HG03108 (cell line): ENCODE measurements at regions not wholly inside any gene's neighbourhood (a gene's known extent, or its start where the extent isn't known, plus 50 kb on each side); places are given as distances from the start of the nearest gene placed in this dataset.
"Not testable (repeated sequence)": the region's sequence is repeated elsewhere in the genome, so short reads cannot be mapped to it uniquely, and the experiment has no call there.

ENCODE experiments used
- ATAC-seq: cut with Tn5 transposase; IDR thresholded peaks from one replicate; pipeline ENCODE4 v1.9.1; 2021; ENCODE audit warnings: moderate library complexity; ENCODE audit not compliant: unreplicated experiment

DNA sequence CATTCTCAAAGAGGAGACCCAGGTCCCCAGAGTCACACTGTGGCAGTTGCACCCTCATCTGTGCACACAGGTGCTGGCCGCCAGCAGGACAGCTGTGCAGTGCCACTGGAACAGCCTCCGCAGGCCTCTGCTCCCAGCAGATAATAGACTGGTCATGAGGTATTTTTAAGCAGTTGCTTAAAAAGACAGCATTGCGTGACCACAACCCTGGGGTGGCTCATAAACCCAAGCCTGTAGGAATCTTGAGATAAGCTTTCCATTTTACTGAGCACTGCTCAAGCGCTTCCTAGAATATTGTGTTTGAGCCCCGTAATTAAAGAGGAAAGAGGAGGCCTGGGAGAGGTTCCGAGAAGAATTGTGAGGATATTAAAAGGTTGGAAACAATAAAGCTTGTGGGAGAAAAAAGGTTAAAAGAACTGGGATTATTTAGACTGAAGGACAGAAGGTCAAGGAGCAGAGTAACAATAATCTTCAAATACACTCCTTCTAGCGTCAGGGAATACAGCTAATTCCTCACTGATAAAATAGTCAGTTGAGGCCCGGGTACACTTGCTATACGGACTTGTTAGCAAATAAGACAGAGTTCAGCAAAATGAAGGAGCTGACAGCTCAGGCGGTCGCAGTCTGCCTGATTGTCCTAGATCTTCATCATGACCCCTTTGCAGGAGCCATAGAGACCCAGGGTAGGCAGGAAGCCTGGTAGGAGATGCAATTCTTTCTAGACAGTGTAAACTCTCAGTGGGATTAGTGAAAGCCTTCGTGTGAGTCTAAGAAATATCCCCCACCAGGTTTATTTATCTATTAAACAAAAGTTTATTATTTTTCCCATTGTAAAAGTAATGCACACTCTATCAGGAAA lies 86.2 kb upstream of the KIT start:
- ATAC-seq: no peak

DNA sequence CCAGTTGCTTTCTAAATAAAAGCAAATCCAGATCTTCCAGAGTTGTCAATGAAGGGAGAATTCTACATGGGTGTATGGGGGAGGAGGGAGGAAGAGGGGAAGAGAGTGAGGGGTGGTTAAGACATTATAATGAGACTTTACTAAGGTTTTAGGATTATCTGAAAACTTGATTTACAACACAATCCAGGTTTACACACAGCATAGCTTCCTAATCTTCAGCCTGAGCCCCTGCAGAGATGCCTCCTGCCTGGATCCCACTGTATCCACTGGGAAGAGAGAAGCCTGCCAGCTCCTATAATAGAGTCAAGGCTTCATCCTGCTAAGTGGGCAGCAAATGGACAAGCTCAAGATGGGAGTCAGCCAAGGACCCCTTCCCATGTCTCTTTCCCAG lies 85.6 kb upstream of the KIT start:
- no peak for ATAC-seq

DNA sequence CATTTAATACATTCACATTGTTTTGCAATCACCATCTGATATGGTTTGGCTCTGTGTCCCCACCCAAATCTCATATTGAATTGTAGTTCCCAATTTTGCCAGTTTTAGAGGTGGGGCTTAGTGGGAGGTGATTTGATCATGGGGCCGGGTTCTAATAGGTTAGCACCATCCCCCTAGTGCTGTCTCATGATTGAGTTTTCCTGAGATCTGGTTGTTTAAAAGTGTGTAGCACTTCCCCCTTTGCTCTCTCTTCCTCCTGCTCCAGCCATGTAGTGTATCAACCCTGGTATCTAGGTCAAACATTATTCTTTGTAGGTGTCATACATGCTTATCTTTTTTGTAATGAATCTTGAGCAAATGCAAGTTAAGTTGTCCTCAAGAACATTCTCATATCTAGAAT lies 83.3 kb upstream of the KIT start:
- no peak for ATAC-seq

DNA sequence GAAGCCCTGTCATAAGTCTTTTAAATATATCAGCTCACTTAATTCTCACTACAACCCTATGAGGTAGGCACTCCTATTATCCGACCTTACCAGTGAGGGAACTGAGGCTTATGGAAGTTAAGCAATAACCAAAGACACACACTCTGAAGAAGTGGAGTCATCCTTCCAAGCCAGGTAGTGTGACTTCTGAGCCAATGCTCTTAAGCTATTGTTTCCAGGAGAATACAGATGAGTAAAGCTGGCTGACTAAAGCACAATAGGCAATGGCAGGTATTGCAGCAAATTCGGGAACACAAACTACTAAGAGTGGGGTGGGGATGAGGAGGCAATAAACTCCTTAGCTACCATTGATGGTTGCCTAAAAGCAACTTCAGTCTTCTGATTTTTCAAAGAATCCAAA lies 81.8 kb upstream of the KIT start:
- ATAC-seq: no peak

DNA sequence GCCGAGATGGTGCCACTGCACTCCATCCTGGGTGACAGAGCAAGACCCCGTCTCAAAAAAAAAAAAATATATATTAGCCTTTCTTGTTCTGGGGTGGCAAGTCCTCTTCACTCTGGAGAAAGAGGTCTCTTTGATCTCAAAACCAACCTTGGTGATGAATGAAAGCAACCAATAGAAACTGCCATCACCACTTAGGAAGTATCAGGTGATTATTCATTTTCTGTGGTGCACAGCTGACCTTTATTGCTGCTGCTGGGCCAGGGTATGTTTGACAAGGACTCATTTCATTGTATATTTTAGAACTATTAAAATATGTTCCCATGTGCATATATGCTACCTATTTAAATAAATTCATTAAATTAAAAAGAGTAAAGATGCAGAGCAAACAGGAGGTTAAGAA lies 76.0 kb upstream of the KIT start:
- ATAC-seq: no peak

DNA sequence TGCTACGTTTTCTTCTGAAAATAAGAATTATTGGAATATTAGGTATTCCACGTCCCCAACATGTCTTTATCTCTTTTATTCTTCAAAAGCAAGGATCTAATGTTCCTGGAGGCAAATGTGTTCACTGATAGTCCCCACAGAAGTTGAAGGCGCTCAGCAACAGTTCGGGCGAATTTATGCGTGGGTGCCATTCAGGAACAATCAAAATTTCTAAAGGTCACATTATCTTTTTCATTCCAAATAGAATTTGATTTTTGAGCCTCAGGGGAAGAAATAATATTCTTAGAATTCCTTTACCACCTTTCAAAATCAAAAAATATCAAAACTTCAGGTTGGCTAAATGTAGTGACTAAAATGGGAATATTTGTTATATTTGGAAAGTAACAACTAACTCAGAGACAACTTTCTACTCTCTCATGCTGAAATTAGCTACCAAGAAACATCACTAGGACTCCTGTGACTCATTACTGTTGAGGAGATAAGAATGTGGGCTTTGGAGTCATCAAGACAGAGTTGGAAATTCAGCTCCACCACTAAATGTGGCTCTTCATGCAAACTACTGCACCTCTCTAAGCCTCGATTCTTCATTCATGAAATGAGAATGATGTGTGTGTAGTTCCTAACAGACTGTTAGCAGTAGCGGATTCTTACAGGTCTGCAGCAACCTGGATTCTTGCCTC lies 72.3 kb upstream of the KIT start:
- ATAC-seq: no peak

GRCh38 chr4:54586320-54586955 lies 71.3 kb upstream of the KIT start:
- no peak for ATAC-seq

DNA sequence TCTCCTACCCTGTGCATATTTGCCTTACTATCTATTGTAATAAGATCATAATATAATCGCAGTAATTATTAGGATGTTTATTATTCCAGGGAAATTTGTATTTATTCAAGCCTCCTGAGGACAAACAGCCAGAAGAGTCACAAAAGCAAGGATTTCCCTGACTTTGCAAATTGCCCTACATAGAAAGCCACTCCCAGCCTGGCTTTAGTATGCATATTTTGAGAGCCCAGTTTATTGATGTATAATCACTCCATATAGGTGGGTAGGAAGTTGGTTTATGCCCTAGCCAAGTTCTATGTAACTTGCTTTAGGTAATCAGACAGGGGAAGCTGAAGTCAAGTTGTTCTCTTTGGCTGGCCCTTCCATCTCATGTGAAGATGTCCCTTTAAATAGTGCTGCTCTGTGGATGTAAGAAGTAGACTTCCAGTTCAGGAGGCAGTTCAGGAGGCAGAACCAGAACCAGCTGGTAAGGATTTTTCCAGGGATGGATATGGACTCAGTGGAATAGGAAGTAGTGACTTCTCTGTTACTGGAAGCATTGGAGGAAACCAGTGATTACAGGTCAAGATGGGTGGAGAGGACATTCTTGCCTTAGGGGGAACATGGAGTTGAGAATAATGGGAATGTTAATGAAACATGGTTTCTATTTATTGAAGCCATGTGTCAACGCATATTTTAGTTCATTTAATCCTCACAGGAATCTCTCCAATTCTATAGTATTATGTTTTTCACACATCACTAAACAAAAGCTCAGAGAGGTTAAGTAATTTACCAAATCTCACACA lies 70.5 kb upstream of the KIT start:
- no peak for ATAC-seq

DNA sequence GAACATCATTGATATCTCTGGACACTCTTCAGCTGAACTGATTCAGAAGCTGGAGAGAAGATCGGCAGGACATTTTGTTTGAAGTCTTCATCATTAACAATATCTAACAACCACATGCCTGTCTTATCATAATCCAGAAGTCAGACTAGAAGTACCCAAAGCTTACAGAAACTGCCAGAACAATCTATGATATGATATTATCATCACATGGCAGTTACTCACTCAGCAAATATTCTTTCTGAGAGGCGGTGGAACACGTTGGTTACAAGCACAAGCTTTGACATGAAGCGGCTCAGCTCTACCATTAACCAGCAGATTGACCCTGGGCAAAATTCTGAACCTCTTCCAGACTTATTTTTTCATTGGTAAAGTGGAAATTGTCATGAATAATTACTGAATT lies 69.4 kb upstream of the KIT start:
- ATAC-seq: no peak

DNA sequence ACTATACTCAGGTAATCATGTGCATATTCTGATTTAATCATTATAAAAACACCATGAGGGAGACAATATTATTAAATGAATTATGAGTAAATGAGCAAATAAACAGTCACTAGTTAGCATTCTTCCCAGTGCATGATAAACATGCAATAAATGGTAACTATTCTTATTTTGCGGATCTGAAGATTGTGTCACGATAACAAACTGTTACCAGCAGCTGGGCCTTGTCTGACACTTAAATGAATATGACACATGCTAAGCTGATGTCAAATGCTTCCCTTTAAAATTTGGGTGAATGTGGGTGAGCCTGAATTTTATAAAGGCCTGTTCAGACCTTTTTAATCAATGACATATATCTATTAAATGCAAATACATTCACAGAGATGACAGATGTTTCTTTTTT lies 68.2 kb upstream of the KIT start:
- ATAC-seq: no peak

DNA sequence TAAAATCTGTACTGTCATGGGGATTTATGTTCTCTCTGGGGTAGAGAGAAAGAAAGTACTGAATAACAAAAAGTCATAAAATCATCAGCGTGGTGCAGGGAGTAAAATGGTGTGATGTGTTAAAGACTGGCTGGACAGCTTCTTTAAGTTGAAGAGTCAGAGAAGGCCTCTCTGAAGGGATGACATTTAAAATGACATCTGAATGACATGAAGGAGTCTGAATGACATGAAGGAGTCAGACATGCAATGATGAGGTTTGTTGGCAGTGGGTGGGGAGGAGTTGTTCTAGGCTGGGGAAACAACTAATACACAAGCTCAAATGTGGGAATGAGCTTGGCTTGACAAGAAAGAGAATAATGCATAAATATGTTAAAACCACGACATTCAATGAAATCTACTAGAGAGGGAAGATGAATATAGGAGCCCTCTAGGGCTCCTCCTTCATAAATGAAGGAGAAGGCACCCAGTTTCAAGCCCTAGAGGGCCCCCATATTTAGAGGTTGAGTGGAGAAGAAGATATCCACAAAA lies 63.9 kb upstream of the KIT start:
- no peak for ATAC-seq

- ATAC-seq: no peak
Observed at GRCh38 chr4:54596201-54596600, 61.6 kb upstream of the KIT start.

- not testable (repeated sequence) for ATAC-seq
Observed at GRCh38 chr4:54597678-54598077, 60.1 kb upstream of the KIT start.

DNA sequence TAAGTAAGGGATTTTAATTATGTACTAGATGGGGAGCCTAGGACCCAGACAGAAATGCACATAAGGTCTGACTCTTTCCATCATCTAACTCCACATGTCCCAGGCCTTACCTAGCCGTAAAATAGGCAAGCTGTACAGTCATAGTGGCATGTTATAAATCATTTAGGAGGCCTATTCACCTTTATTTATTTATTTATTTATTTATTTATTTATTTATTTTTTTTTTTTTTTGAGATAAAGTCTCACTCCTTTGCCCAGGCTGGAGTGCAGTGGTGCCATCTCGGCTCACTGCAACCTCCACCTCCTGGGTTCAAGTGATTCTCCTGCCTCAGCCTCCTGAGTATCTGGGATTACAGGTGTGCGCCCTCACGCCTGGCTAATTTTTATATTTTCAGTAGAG lies 55.6 kb upstream of the KIT start:
- ATAC-seq: not testable (repeated sequence)

- no peak for ATAC-seq
Observed at GRCh38 chr4:54607067-54607466, 50.7 kb upstream of the KIT start.

- ATAC-seq: no peak
Observed at GRCh38 chr4:54607521-54607920, 50.2 kb upstream of the KIT start.
